Astrocyte of the spinal cord (primary cell): ENCODE measurements at regions not wholly inside any gene's neighbourhood (a gene's known extent, or its start where the extent isn't known, plus 50 kb on each side); places are given as distances from the start of the nearest gene placed in this dataset.
"Not testable (repeated sequence)": the region's sequence is repeated elsewhere in the genome, so short reads cannot be mapped to it uniquely, and the experiment has no call there.

Experiments
- DNase-seq: peaks from one replicate; pipeline ENCODE4 v3.0.0; 2011; ENCODE audit warnings: low read depth, low spot score
- H3K4me3 ChIP-seq: 2 replicates; pipeline ENCODE4 v1.5.1; 2011; ENCODE audit warnings: low read depth, mild to moderate bottlenecking, low read length, moderate library complexity
- in situ Hi-C: cut with HindIII; loops from 2 replicates; pipeline ENCODE4 v1.10.0; 2017; ENCODE audit warnings: low sequenced_read_pairs
- TF ChIP-seq, protein P1 (sequence below): IDR thresholded peaks from 2 replicates; pipeline ENCODE4 v1.5.1; 2012; ENCODE audit warnings: low read depth, mild to moderate bottlenecking, low read length, inconsistent platforms

DNA sequence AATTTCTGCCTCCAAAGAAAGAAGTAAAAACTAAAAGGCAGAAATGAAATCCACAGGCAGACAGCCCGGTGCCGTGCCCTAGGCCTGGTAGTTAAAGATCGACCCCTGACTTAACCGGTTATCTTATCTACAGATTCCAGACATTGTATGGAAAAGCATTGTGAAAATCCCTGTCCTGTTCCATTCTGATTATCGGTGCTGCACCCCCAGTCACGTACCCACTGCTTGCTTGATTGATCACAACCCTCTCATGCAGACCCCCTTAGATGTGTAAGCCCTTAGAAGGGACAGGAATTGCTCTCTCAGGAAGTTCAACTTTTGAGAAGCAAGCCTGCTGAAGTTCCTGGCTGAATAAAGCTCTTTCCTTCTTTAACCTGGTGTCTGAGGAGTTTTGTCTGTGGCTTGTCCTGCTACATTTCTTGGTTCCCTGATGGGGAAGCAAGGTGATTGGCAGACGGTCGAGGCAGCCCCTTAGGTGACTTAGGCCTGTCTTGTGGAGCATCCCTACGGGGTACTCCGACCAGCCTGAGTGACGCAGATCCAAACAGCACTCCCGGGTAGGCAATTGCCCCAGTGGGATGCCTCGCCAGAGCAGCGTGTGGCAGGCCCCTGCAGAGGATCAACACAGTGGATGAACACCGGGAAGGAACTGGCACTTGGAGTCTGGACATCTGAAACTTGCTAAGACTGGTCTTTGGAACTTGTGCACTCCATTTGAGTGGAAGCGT, 111.2 kb upstream of the PPM1J start:
- in situ Hi-C loops, result no loop called here
- no peak for DNase-seq
- TF ChIP-seq, protein P1, sequence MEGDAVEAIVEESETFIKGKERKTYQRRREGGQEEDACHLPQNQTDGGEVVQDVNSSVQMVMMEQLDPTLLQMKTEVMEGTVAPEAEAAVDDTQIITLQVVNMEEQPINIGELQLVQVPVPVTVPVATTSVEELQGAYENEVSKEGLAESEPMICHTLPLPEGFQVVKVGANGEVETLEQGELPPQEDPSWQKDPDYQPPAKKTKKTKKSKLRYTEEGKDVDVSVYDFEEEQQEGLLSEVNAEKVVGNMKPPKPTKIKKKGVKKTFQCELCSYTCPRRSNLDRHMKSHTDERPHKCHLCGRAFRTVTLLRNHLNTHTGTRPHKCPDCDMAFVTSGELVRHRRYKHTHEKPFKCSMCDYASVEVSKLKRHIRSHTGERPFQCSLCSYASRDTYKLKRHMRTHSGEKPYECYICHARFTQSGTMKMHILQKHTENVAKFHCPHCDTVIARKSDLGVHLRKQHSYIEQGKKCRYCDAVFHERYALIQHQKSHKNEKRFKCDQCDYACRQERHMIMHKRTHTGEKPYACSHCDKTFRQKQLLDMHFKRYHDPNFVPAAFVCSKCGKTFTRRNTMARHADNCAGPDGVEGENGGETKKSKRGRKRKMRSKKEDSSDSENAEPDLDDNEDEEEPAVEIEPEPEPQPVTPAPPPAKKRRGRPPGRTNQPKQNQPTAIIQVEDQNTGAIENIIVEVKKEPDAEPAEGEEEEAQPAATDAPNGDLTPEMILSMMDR, result no peak
- H3K4me3 ChIP-seq, result no peak overlapping the region

DNA sequence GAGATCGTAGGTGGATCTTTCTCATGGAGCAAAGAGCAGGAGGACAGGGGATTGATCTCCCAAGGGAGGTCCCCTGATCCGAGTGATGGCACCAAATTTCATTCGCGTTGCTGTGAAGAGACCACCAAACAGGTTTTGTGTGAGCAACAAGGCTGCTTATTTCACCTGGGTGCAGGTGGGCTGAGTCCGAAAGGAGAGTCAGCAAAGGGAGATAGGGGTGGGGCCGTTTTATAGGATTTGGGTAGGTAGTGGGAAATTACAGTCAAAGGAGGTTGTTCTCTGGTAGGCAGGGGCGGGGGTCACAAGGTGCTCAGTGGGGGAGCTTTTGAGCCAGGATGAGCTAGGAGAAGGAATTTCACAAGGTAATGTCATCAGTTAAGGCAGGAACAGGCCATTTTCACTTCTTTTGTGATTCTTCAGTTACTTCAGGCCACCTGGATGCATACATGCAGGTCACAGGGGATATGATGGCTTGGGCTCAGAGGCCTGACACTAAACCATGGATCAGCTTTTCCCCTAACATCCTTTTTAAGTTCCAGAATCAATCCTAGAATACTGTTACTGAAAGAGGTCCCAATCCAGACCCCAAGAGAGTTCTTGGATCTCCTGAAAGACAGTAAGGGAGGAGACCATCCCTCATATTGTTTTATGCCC, 110.6 kb upstream of the PPM1J start:
- in situ Hi-C loops, H3K4me3 ChIP-seq, DNase-seq: not testable (repeated sequence)

DNA sequence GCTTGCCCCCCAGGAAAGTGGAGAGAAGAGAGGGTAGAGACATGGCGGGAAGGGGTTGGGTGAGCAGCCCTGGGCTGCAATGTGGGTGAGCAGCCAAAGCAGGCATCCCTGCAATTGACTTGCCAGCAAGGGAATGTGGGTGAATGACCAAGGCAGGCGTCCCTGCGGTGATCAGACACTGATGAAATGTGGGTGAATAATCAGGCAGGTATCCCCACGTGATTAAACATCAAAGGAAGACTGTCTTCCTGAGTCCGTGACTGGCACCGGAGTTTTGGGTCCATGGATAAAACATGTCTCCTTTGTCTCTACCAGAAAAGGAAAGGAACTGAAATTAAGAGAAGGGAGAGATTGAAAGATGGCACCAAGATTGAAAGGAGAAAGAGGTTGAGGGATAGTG, 109.9 kb upstream of the PPM1J start:
- in situ Hi-C loops, H3K4me3 ChIP-seq, DNase-seq: not testable (repeated sequence)

DNA sequence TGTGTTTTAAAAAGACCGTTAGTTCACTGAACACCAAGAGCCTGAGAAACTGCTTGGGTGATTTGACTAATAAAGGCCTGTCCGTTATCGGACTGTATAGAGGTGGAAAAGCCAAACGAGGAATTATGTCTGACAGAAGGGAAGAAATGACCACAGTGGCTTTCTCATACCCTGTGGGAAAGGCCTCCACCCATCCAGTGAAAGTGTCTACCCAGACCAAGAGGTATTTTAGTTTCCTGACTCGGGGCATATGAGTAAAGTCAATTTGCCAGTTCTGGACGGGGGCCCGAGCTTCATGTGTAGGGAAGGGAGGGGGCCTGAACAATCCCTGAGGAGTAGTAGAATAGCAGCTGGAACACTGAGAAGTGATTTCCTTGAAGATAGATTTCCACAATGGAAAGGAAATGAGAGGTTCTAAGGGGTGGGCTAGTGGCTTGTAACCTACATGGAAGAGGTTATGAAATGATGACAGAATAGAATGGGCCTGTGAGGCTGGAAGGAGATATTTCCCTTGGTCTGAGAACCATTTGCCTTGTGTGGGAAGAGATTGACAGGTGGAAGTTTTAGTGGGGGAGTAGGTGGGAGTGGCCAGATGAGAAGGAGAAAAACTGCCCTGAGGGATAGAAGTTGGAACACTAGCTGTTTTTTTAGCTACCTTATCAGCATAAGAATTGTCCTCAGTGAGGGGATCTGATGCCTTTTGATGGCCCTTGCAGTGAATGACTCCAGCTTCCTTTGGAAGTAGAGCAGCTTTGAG, 106.4 kb upstream of the PPM1J start:
- in situ Hi-C loops, H3K4me3 ChIP-seq, DNase-seq: not testable (repeated sequence)

DNA sequence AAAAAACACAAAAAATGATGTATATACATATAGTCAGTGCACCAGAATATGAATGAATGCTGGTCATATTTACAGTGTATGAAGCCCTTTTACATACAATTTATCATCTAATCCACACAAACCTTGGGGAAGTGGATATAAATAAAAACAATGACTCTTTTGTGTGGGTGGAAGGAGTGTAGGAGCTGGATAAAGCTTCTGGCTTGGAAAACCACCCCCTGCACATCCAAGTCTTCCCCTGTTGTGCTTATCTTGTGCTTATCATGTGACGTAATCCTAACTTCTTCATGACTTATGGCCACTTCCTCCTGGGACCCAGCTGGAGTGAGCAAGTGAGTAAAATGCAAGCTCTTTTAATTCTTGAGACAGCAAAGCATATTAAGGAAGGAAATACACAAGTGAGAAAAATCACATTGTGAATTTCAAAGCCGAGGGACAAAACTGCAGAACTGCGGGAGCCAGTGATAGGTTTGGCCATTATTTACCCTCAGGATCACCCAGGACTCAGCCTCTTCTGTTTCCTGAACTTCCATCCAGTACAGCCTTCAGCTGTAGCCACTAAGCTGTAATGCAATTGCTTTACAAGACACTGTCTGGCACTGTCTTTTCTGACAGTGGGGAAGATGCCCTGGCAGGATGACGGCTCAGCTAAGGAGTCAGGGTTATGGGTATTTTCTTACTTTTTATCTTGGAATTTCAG, 104.0 kb upstream of the PPM1J start:
- in situ Hi-C loops, result no loop called here
- H3K4me3 ChIP-seq, result no peak overlapping the region
- DNase-seq, result peak; percentile 58
- TF ChIP-seq, protein P1, result no peak

DNA sequence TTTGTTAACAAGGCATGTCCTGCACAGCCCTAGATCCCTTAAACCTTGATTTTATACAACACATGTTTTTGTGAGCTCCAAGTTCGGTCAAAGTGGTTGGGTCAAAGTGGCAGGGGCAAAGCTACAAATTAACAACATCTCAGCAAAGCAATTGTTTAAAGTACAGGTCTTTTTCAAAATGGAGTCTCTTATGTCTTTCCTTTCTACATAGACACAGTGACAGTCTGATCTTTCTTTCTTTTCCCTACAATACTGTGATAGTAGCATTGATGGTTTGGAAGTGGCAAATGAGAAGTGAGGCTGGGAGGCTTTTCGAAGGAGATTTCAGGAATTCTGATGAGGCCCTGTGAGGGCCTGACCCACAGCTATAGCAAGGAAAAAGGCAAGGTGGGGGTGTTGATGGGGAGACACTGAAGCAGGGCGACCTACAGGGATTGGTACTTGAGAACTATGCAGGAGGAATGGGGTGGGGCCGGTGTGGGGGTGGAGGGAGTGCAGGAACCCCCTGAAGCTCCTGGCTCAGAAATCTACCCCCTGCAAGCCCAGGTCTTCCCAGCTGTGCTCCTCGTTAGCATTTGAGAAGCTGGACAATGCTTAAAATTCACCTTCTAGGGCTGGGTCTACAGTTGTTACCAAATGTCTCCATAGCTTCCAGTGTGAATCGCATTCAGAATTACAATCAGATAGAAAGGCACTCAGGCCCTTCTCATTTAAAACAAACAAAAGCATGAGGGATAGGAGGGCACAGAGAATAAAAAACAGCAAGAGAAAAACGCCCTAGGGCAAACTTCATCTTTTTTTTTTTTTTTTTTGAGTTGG, 102.6 kb upstream of the PPM1J start:
- no peak overlapping the region for H3K4me3 ChIP-seq
- in situ Hi-C loops, result no loop called here
- TF ChIP-seq, protein P1, result no peak

DNA sequence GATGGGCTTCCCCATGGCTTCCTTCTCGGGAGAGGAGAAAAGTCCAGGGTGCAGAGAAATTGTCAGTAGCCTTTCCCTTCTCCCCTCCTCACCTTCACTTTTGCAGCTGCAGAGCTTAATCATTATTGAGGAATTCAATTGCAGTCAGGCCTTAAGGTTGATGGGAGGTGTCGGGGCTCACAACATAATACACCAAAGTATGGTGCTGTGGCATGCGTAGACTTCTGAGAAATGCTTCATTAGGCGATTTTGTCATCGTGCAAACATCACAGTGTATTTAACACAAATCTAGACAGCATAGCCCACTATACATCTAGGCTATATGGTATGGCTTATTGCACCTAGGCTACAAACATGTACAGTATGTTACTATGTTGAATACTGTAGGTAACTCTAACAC, 100.2 kb upstream of the PPM1J start:
- TF ChIP-seq, protein P1, result no peak
- H3K4me3 ChIP-seq, result no peak overlapping the region
- no peak for DNase-seq
- in situ Hi-C loops, result no loop called here

More for the DNA sequence above, 102.6 kb upstream of the PPM1J start:
- no peak for DNase-seq

DNA sequence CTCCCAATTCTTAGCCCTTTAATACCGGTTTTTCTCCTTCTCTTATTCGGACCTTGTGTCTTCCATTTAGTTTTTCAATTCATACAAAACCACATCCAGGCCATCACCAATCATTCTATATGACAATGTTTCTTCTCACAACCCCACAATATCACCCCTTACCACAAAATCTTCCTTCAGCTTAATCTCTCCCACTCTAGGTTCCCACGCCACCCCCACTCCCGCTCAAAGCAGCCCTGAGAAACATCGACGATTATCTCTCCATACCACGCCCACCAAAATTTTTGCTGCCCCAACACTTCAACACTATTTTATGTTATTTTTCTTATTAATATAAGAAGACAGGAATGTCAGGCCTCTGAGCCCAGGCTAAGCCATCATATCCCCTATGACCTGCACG, 99.5 kb upstream of the PPM1J start:
- DNase-seq, H3K4me3 ChIP-seq, in situ Hi-C loops: not testable (repeated sequence)
